ENCODE measurements at regions not wholly inside any gene's neighbourhood (a gene's known extent, or its start where the extent isn't known, plus 50 kb on each side); places are given as distances from the start of the nearest gene placed in this dataset.

DNA sequence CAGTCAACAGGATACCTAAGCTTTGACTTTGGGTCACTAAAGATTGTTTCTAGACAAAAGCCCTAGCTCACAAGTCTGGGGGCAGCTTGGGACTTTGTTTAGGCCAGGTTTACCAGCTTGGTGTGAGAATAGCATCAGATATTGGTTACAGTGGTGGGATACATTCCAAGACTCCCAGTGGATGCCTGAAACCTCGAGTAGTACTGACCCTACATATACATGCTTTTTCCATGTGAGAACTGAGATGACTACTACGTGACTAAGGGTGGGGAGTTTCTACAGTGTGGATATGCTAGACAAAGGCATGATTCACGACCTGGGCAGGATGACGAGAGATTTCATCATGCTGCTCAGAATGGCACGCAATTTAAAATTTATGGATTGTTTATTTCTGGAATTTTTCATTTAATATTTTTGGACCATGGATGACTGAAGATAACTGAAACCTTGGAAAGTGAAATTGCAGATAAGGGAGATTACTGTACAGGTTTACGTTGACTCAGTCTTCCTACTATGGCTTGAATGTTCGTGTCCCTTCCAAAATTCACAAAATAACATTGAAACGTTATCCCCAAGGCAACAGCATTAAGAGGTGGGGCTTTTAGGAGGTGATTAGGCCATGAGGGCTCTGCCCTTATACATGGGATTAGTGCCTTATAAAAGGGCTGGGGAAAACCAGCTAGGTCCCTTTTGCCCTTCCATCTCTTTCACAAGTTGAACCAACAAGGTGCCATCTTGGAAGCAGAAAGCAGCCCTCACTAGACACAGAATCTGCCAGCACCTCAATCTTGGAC lies 50.2 kb upstream of the CTAGE1 start:
- DNase-seq (ENCODE audit: low read depth in 2 of 2): peak; percentile 97

DNA sequence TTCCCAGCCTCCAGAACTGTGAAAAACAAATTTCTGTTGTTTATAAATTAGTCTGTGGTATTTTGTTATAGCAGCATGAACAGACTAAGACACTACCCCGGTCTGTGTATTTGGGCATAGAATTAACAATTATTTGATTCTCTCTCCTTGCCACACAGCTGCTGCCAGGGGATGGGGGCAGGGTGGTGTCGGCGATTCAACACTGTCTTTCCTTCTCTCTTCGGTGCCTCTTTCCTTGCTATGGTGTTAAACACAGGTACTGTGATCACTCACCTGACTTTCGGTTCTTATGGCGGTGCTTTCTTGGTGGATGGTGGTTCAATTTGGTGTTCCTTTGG lies 50.8 kb upstream of the CTAGE1 start:
- DNase-seq (ENCODE audit: low read depth in 2 of 2): no peak

DNA sequence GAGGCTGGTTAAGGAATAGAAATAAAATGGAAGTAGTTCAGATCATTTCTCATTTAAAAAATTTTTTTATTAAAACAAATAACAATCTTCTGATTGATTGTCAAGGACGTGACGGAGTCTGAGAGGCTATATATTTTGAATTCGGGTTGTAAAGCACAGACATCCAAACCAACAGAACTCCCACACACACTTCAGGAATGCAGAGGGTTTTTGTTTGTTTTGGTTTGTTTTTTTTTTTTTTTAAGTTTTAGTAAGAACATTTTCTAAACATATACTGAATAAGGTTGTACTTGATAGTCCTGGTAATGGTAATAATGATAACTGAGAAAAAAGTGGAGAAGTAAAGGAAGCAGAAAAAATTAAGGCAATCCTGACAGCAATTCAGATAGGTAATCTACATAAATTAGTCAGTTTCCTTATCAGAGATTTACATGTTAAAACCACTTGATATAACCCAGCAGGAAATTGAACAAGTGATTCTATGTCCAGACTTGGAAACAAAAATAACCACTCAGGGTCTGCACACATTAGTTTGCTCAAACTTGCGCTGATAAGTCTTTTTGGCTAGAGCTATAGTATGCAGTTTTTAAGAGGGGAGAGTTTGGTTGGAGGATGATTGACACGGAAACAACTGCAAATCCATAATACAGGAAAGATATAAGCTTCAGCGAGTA lies 51.5 kb upstream of the CTAGE1 start:
- no peak for DNase-seq (ENCODE audit: low read depth in 2 of 2)

DNA sequence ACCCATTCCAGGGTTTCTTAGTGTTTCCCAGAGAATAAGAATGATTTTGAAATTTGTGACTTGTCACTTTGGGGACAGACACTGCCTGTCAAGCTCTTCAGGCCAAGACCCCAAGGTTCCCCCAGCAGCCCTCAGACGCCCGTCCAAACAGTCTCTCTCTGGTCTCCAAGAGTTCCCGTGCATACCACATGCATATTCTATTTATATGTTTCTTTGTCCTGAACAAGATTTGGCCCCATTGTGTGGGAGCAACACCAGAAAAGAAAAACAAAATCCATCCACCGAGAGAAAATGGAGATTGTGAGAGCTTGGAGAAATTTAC lies 52.2 kb upstream of the CTAGE1 start:
- DNase-seq (ENCODE audit: low read depth in 2 of 2): no peak

DNA sequence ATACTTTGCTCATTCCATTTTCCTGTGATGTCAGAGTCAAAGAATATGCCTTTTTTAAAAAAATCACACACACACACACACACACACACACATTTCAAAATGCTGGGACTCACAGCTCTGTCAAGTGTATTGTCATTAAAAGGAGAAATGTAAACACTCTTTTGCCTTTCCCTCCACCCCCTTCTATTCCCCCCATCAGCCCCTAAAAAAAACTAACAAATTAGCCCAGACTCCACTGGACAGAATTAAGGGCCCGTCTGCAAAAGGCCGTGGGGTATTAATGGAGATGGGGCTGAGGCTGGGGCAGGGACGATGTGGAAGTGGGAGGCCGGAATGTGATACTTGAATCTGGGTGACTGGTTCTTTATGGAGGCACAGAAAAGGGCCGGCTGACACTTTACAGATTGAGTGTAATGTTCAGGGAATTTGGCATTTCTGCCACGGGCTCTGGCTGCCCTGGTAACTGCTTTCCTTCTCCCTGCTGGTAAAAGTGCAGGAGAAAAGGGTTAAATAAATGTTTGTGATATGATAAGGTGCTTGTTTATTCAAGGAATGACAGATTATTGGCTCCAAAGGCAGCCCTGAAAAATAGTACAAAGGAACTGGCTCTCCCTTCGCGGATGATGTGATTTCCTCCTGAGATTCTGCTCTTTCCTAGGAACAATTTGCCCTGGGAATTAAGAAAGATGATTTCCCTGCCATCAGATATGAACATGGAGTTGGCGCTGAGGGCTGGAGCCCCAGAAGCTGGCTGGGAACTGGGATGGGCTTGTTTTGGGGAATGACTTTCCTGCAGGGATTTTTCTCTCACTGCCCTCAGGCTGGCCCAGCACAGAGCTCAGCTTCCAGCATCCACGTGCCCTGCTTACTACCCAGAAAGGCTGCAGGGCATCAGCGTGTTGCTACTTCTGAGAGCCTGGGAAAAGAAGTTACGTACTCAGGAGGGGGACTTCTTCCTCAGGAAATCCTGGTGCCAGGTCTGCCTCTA lies 52.8 kb upstream of the CTAGE1 start:
- no peak for DNase-seq (ENCODE audit: low read depth in 2 of 2)

DNA sequence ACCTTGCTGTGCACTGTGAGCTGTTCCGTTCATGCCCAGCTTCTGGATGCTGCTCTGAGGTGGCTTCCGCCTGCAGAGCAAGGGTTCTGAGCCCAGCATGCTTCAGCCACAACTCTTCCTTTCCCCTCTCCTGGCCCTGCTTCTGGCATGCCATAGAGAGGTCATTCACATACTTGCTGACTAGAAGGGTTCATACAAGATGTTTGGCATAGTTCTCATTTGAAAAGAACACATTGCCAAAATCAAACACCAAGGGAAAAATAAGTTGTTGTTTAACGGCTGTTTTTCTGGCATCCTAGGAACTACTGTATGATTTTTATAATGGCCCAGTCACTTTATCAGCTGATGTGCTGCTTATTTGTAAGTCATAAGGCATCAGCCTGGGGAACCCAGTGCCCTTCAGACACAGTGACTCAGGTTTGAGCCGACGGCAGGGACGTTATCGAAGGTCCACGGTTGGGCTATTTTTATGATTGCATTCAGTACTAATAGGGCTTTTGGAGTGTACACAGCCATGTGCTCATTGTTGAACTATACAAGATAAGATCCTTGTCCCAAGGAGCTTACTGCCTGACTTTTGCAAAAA lies 53.9 kb upstream of the CTAGE1 start:
- no peak for DNase-seq (ENCODE audit: low read depth in 2 of 2)

DNA sequence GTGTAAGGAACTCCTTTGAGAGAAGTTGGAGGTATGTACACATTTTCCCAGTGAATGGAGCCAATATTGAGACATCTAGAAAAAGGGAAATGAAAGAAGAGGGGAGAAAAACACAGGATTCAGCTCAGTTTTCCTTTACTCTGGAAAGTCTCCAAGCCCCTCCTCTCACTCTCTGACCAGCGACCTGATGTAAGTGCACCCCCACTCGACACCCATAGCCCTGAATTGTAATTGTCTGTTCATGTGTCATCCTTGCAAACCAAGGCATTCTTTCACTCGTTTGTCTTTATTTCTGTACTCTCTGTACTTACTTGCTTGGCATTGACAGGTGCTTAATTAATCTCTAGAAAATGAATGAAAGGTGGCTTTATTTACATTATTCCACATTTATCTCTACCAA lies 55.7 kb upstream of the CTAGE1 start:
- DNase-seq (ENCODE audit: low read depth in 2 of 2): no peak

DNA sequence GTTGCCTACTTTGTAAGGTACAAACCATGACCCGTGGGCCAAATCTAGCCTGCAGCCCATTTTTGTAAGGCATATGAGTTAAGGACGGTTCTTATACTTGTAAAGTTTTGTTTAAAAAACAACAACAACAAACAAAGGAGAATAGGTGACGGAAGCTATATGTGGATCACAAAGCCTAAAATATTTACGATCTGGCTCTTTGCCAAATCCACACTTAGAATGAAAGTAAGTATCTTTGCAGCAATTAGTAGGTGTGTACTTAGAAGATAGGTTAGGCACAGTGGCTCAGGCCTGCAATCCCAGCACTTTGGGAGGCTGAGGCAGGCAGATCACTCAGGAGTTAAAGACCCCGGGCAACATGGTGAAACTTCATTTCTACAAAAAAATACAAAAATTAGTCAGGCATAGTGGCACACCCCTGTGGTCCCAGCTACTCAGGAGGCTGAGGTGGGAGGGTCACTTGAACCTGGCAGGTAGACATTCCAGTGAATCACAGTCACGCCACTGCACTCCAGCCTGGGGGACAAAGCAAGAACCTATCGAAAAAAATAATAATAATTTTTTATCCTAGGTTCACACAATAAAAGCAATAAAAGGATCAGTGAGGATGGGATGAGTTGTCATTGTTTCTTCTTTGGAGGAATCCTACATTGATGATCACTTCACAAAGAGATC lies 57.8 kb upstream of the CTAGE1 start:
- no peak for DNase-seq (ENCODE audit: low read depth in 2 of 2)

DNA sequence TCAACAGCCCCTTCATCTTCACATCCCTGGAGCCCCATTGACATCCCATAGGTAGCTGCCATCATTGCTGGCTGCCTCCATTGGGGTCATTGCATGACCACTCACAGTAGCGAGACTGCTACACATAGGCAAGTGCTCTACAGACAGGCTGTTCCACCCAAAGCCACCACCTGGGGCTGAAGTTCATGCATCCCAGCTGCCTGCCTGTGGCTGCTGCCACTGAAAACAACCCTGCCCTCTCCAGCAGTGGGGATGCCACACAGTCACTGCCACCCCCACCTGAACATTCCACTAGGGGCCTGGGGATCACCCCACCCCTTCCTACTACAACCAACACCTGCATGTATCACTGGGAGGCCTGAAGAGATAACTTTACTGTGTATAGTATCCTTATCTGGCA lies 59.5 kb upstream of the CTAGE1 start:
- DNase-seq (ENCODE audit: low read depth in 2 of 2): no peak

DNA sequence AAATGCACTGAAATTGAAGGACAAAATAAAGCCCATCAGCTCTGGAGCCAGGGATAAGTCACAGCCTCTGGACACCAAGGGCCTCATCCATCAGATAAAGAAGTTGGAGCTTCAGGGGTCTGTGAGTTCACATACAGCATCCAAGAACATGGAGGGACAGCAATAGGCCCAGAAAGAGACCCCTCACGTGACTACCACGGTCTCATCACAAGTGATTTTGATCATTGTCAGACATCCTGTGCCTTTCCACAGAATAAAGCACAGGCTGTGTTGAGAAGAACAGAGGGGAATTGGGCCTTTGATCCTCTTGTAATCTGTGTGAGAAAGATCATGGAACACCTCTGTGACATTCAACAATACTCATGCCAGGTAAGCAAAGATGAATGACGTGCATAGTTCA lies 65.2 kb upstream of the CTAGE1 start:
- DNase-seq (ENCODE audit: low read depth in 2 of 2): no peak

DNA sequence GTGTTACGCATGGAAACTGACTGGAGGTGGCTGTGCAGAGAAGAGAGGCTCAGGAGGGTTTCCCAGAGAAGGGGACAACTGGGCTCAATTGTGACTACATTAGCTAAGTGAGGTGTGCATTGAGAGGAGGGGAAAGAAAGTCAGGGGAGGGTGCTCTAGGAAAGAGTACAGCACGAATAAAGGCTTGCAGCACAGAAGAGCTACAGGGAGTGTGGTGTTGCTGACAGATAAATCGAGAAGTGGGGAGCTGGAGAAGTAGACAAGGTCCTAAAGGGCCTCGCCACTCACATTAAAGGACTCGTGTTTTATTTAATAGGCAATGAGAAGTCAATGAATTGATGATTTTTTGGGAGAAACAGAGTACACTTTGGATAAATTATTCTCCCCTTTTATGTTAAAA lies 65.7 kb upstream of the CTAGE1 start:
- no peak for DNase-seq (ENCODE audit: low read depth in 2 of 2)

DNA sequence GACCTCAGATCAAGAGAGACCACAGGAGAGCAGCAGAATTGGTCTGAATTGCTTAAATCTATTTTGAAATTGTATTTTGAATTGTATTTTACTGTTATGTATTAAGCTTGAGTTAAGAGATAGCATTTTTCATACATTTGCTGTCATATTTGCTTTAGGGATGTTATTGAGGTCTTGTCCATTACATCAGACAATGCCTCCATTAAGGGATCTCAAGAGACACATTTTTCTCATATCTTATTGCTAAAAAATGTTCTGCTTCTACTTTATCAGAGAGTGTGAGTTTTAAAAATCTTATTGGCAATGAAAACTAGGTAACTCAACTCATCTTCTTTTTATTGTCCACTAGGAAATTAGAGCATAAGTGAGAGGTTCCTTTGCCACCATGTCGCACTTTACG lies 66.8 kb upstream of the CTAGE1 start:
- no peak for DNase-seq (ENCODE audit: low read depth in 2 of 2)

DNA sequence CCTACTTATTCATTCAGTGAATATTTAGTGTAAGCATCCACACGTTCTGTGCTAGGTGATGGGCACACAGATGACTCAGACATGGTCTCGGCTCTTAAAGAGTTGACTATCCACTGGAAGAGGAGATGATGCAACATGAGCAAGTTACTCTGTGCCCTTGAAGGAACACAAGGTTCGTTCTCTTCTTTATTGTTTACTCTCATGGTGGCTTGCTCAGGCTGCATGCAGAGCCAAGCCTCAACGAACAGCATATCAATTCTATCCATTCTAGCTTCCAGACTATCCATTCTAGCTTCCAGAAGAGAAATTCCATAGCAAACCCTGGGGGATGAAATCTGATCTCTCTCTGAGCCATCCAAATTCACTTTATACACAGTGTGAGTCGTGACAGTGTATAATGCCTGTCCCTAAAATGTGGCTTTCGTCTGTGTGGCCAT lies 68.1 kb upstream of the CTAGE1 start:
- DNase-seq (ENCODE audit: low read depth in 2 of 2): no peak

DNA sequence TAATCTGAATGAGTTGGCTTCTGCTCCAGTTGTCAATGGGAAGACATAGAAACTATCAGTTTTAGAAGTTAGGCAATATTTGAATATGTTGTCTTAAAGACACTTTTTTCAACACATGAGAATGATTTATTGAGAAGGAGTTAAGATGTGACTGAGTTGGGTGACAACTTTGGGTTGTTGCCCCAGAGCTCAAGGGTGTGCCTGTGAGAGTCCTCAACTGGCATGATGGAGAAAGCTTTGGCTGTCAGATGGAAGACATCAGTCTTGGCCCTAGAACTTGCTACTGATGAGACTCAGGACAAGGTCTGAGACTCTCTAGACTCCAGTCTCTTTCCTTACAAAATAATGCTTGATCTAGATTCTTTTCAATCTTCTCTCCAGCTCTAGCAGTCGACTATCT lies 69.0 kb upstream of the CTAGE1 start:
- DNase-seq (ENCODE audit: low read depth in 2 of 2): no peak

DNA sequence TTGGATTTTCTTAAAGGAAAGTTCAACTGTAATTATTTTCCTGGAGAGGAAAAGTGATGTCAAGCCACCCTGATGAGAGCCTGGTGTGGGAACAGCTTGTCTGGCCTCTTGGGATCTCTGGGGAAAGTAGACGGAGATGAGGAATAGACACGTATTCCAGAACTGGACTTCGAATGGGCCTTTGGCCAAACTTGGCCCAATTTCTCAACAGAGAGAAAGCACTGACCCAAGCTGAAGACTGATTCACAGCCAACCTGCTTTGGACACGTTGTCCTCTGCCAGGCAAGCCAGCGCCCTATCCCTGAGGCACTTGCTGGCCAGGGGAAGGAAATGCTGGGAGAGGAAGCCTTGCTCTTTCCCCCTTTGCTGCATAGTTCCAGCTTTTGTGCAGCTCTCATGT lies 70.8 kb upstream of the CTAGE1 start:
- DNase-seq (ENCODE audit: low read depth in 2 of 2): no peak

DNA sequence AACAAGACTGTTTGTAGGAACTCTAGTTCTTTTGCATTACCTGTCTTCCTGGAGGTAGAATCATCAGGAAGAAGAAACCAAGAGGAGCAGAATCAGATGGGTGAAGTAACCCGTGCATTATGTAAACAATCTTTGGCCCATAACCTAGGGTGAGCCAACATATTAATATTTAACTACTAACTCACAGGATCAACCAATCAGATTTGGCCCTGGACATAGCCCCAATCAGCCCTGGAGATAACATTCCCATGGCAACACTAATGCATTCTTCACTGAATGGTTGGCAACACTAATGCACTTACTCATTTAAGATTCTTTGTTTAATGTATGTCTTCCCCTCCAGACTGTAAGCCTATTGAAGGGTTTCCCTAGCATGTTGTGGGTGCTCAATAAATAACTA lies 72.0 kb upstream of the CTAGE1 start:
- no peak for DNase-seq (ENCODE audit: low read depth in 2 of 2)

DNA sequence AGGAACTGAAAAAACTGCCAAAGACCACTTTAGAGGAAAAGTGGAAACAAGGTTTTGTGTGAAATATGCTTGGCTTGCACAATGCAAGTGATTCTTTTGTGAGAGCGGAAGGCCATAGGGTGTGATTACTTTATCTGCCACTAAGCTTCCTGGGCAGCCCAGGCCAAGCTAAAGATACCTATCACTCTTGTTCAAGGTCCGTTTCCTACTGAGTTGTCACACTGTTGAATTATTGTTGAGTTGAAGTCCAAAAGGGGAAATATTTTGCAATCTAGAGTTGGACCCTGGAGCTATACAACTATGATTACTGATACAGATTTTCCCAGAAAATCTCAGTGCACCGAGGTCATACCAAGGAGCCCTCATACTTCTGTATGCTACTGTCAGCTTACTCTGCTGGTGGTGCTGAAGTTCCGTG lies 72.7 kb upstream of the CTAGE1 start:
- no peak for DNase-seq (ENCODE audit: low read depth in 2 of 2)

DNA sequence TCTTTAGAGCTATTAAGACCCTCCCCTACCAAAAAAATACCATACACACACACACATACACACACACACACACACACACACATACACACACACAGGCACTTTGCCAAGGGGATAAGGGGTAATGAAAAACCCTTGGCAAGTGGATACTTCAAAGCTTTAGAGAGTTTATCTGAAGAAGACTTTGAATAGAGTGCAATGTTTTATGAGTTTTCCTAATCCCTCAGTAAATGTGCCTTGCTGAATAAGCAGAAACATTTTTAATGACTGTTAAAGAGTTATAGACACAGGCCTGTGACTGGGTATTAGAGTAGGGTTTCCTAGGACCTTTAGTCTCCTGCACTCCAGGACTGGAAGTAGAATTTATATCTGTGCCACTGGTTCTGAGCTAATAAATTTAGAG lies 75.5 kb upstream of the CTAGE1 start:
- DNase-seq (ENCODE audit: low read depth in 2 of 2): no peak

DNA sequence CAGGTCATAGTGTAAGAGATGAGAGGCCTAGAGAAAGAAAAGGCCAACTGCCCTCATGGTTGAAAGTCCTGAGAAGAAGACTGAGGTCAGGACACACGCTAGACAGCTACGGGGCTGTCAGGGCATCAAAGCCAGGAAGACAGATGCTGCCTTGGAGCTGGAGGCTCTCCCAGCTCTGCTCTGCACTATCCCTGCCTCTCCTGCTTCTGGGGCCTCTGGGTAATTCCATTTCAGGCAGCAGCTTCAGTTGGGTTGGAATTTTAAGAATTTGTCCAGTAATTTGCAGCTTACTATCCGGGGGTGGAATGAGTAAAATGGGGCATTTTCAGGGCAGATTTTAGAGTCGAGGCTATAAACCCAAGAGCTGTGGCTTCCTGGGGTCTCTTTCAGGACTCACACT lies 76.2 kb upstream of the CTAGE1 start:
- DNase-seq (ENCODE audit: low read depth in 2 of 2): peak in 1 of 2 experiments; percentile 42

DNA sequence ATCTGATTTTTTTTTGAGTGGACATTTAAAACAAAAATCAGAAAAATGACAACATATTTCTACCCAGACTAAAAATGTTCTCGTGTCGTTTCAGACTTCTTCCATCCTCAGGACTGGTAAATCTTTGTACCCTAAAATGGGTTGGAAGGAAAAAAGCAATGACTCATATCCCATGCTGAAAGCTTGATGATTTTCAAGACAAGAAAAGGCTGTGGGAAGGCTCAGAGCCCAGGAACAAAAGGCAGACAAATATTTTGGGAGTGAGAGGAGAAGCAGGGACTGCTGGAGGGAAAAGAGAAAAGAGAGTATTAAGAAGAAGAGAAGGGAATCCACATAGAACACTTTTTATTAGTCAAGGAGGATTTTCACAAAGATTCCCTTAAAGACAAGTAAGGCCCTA lies 77.1 kb upstream of the CTAGE1 start:
- DNase-seq (ENCODE audit: low read depth in 2 of 2): peak; percentile 48 to 61

DNA sequence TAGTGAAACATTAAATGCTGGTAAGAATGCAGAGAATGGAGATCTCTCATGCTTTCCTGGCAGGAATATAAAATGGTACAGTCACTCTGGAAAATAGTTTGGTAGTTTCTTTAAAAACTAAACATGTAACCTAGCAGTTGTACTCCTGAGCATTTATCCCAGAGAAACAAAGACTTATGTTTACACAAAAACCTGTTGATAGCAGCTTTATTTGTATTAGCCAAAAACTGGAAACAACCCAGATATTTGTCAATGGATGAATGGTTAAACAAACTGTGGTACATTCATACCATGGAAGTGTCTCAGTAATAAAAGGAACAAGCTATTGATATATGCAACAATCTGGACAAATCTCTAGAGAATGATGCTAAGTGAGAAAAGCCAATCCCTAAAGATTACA lies 81.7 kb upstream of the CTAGE1 start:
- no peak for DNase-seq (ENCODE audit: low read depth in 2 of 2)

DNA sequence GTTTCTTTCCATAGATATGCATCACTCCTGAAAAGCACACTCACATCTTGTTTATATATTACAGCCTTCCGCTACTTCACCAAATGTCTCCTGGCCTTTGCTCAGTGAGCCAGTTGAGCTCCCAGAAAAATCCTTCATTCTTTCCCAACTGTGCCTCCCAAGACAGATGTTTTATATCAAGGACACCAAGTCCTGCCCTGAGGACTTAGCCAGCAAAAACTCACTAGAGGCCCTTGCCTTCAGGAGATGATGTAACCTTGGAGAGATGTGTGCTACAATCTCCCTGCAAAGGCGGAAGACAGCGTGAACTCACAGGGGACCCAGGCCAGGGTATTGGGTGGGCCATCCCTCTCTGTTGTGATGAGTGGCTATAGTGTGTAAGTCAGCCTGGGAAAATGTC lies 86.1 kb upstream of the CTAGE1 start:
- peak; percentile 87 for DNase-seq (ENCODE audit: low read depth in 2 of 2)
